ENCODE measurements at regions not wholly inside any gene's neighbourhood (a gene's known extent, or its start where the extent isn't known, plus 50 kb on each side); places are given as distances from the start of the nearest gene placed in this dataset.

GRCh38 chr9:16321461-16322119 lies 548.9 kb downstream of the BNC2 start:
- H3K4me1 Mint-ChIP-seq (ENCODE audit: unreplicated experiment), result peaks cover 26% of the 10 kb centered on the region
- H3K4me3 Mint-ChIP-seq, result no peak overlapping the region
- no peak overlapping the region for H3K27ac Mint-ChIP-seq
- H3K9me3 Mint-ChIP-seq, result peaks cover 4% of the 10 kb centered on the region
- no peak for DNase-seq (ENCODE audit: extremely low spot score, unreplicated experiment)
- no peaks in the 10 kb centered on the region for H3K36me3 Mint-ChIP-seq
- H3K27me3 Mint-ChIP-seq, result peaks cover 10% of the 10 kb centered on the region
- TF ChIP-seq CTCF (conservative IDR thresholded peaks at IDR 0.05), result no peak

- no peak overlapping the region for H3K4me3 Mint-ChIP-seq
- H3K9me3 Mint-ChIP-seq, result peaks cover 4% of the 10 kb centered on the region
- H3K27ac Mint-ChIP-seq, result no peak overlapping the region
- no peaks in the 10 kb centered on the region for H3K36me3 Mint-ChIP-seq
- peaks cover 23% of the 10 kb centered on the region for H3K4me1 Mint-ChIP-seq (ENCODE audit: unreplicated experiment)
- no peak for TF ChIP-seq CTCF (conservative IDR thresholded peaks at IDR 0.05)
- DNase-seq (ENCODE audit: extremely low spot score, unreplicated experiment), result no peak
- peaks cover 6% of the 10 kb centered on the region for H3K27me3 Mint-ChIP-seq
Observed at GRCh38 chr9:16322849-16323248, 547.6 kb downstream of the BNC2 start.

- no peak for DNase-seq (ENCODE audit: extremely low spot score, unreplicated experiment)
- no peak for TF ChIP-seq CTCF (conservative IDR thresholded peaks at IDR 0.05)
- H3K27me3 Mint-ChIP-seq, result peaks cover 1% of the 10 kb centered on the region
- H3K4me1 Mint-ChIP-seq (ENCODE audit: unreplicated experiment), result peaks cover 25% of the 10 kb centered on the region
- H3K9me3 Mint-ChIP-seq, result no peaks in the 10 kb centered on the region
- no peaks in the 10 kb centered on the region for H3K36me3 Mint-ChIP-seq
- no peak overlapping the region for H3K4me3 Mint-ChIP-seq
- H3K27ac Mint-ChIP-seq, result no peak overlapping the region
Observed at GRCh38 chr9:16325966-16326365, 544.5 kb downstream of the BNC2 start.

GRCh38 chr9:16328349-16328748 lies 542.1 kb downstream of the BNC2 start:
- H3K36me3 Mint-ChIP-seq, result no peaks in the 10 kb centered on the region
- H3K4me1 Mint-ChIP-seq (ENCODE audit: unreplicated experiment), result peaks cover 20% of the 10 kb centered on the region
- H3K27me3 Mint-ChIP-seq, result peaks cover 6% of the 10 kb centered on the region
- no peak overlapping the region for H3K27ac Mint-ChIP-seq
- peaks cover 6% of the 10 kb centered on the region for H3K9me3 Mint-ChIP-seq
- no peak overlapping the region for H3K4me3 Mint-ChIP-seq
- DNase-seq (ENCODE audit: extremely low spot score, unreplicated experiment), result no peak
- TF ChIP-seq CTCF (conservative IDR thresholded peaks at IDR 0.05), result no peak

GRCh38 chr9:16329671-16330113 lies 540.8 kb downstream of the BNC2 start:
- Mint-ChIP-seq H3K9me3 (peaks cover 6% of the 10 kb centered on the region), H3K4me3 (no peak overlapping the region), H3K27ac (no peak overlapping the region), H3K36me3 (no peaks in the 10 kb centered on the region), H3K4me1 (ENCODE audit: unreplicated experiment) (peaks cover 15% of the 10 kb centered on the region), H3K27me3 (peaks cover 9% of the 10 kb centered on the region)
- no peak for TF ChIP-seq CTCF (conservative IDR thresholded peaks at IDR 0.05)
- DNase-seq (ENCODE audit: extremely low spot score, unreplicated experiment), result no peak
